NB4 (cell line): ENCODE measurements at regions not wholly inside any gene's neighbourhood (a gene's known extent, or its start where the extent isn't known, plus 50 kb on each side); places are given as distances from the start of the nearest gene placed in this dataset.

Experiments
- DNase-seq: peaks from one replicate; pipeline ENCODE4 v3.0.0; 2010; ENCODE audit warnings: low read depth
- H3K4me3 ChIP-seq: one replicate; pipeline ENCODE4 v1.5.1; 2011; ENCODE audit warnings: mild to moderate bottlenecking, low read depth, low read length, moderate library complexity
- MYC ChIP-seq: IDR thresholded peaks from 2 replicates; pipeline ENCODE4 v1.6.1; 2011; ENCODE audit warnings: low read depth, low read length
- POLR2A ChIP-seq: IDR thresholded peaks from 2 replicates; pipeline ENCODE4 v1.6.1; 2011; ENCODE audit warnings: mild to moderate bottlenecking; ENCODE audit not compliant: insufficient read length; ENCODE audit errors: extremely low read depth
- TF ChIP-seq, protein P1 (sequence below): IDR thresholded peaks from one replicate; pipeline ENCODE4 v1.5.1; 2012; ENCODE audit warnings: low read depth, low read length
- TF ChIP-seq, protein P2 (sequence below): IDR thresholded peaks from 2 replicates; pipeline ENCODE4 v1.6.1; 2011; ENCODE audit warnings: low read depth, low read length

DNA sequence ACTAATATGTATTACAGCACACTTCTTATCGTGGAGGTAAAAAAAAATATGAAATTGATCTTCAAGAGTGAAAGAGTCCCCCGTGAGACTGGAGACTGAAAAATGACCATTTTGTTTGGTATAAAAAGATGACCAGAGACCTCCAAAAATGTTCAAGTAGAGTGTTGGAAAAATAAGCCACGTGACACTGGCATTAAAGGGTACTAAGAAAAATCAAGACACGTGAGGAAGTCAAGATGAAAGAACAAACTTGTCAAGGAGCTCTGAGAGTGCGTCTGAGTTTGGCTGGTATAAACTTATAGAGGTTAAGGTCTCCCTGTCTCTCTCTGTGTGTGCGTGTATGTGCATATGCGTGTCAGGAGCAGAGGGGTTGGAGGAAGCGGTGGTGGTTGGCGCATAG, 362.7 kb upstream of the COBL start:
- H3K4me3 ChIP-seq, result no peak overlapping the region
- no peak for DNase-seq
- TF ChIP-seq POLR2A (no peak), MYC (no peak)
- TF ChIP-seq, protein P1, sequence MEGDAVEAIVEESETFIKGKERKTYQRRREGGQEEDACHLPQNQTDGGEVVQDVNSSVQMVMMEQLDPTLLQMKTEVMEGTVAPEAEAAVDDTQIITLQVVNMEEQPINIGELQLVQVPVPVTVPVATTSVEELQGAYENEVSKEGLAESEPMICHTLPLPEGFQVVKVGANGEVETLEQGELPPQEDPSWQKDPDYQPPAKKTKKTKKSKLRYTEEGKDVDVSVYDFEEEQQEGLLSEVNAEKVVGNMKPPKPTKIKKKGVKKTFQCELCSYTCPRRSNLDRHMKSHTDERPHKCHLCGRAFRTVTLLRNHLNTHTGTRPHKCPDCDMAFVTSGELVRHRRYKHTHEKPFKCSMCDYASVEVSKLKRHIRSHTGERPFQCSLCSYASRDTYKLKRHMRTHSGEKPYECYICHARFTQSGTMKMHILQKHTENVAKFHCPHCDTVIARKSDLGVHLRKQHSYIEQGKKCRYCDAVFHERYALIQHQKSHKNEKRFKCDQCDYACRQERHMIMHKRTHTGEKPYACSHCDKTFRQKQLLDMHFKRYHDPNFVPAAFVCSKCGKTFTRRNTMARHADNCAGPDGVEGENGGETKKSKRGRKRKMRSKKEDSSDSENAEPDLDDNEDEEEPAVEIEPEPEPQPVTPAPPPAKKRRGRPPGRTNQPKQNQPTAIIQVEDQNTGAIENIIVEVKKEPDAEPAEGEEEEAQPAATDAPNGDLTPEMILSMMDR, result no peak
- TF ChIP-seq, protein P2, sequence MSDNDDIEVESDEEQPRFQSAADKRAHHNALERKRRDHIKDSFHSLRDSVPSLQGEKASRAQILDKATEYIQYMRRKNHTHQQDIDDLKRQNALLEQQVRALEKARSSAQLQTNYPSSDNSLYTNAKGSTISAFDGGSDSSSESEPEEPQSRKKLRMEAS, result no peak

DNA sequence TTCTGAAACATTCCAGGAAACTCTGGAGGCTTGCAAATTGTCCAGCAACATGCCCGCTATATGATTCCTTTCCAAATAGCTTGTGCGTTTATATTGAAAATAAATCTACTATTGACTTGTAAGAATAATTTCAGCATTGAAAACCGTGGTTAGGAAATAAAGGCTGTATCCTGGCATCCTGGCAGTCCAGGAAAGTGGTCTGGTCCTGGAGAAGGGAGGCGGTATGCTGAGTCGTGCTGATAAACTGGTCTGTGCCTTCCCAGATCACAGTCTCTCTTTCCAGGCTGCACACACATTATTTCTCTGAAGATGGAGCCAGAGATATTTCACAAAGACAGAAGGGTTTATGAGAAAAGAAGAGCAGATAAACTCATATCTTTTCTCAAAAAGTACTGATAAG, 350.1 kb upstream of the COBL start:
- no peak overlapping the region for H3K4me3 ChIP-seq
- DNase-seq, result no peak
- no peak for TF ChIP-seq POLR2A
- no peak for TF ChIP-seq MYC
- TF ChIP-seq, protein P2, result no peak
- TF ChIP-seq, protein P1, result no peak

DNA sequence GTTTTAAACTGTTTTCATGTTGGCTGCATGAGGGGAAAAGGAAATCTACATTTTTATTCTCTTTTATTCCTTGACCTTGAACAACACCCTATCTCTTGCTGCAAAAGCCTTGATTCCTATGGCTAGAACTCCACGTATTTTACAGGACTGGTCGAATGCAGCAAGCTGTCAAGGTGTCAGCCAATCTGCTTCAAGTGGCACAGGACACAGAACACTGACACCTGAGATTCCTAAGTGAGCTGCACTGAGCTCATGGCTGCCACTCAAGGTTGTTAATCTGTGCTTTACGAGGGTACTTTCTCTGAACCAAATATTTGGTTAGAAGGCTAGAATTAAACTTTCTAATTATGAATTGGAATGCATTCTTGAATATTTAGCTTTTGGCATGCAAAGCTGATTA, 349.7 kb upstream of the COBL start:
- no peak overlapping the region for H3K4me3 ChIP-seq
- TF ChIP-seq POLR2A, result no peak
- TF ChIP-seq, protein P1, result no peak
- TF ChIP-seq, protein P2, result no peak
- DNase-seq, result no peak

DNA sequence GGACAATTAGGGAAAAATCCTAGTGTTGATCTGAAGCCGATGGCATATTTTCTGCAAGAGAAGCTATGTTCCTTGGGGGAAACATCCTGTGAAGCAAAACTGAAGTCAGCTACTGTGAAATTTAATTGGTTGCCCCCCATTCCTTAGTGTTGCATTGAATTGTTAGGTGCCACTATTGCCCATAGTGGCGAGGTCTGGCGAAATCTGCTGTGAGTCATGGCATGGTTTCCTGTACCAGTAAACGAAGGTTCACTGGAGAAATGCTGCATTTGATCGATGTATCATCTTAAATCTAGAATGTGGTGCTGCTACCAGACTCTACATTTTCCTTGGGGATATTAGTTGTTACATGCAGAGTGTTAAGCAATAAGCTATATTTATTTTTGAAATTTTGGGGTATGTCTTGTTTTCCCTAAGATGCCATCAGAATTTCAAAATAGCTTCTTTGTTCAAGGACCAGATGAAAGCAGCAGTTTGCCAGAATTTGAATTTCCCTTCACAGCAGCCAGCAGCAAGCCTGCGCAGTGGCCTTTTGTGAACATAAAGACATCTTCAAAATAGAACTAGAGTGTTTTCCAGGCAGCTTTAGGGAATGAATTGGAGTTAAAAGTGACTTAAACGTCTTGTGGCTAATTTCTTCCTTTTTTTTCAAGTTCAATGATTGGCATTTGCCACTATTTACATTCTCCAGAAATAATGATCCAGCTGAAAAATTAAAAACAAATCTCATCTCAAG, 348.6 kb upstream of the COBL start:
- TF ChIP-seq, protein P2, result no peak
- TF ChIP-seq POLR2A (no peak), MYC (no peak)
- TF ChIP-seq, protein P1, result no peak
- peak; percentile 78 for DNase-seq
- H3K4me3 ChIP-seq, result no peak overlapping the region

DNA sequence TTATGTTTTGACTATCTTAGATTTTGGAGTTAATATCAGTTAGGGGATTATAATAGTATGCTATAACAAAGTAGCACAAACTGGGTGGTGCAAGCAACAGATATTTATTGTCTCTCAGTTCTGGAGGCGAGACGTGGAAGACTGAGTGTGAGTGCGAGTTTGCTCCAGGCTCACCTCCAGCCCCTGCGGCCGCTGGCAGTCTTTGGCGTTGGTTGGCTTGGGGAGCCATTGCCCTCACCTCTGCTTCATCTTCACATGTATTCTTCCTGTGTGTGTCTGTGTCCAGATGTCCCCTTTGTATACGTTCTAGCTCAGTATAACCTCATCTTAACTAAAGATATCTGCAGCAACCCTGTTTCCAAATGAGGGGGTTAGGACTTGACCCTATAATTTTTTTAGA, 343.9 kb upstream of the COBL start:
- no peak for DNase-seq
- H3K4me3 ChIP-seq, result no peak overlapping the region
- TF ChIP-seq, protein P1, result no peak
- no peak for TF ChIP-seq MYC
- TF ChIP-seq POLR2A, result no peak
- TF ChIP-seq, protein P2, result no peak
